ENCODE measurements at regions not wholly inside any gene's neighbourhood (a gene's known extent, or its start where the extent isn't known, plus 50 kb on each side); places are given as distances from the start of the nearest gene placed in this dataset.
A peak's percentile ranks its signal among the peaks of the same experiment; 100 is the strongest.

DNA sequence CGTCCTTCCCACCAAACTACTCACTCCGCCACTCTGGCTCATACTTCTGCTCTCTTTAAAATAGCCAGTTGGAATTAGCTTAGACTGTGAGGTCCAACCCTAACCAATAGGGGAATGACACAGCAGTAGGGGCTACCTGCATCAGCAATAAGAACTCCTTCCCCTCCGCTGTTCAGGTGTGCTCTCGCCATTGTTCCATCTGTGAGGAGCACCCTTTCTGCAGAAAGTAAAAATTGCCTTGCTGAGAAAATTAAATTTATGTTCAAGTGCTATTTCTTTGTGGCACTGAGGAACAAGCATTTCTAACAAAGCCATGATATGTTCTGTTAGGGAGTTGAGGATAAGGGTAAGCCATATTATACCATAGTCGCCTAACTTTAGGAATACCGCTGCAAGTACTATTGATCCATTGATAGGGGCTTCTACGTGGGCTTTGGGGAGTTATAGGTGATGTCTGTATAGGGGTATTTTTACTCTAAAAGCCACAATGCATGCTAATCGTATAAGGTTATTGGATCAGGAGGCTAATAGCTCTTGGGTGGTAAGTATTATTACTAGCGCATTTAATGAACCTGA lies 1269.5 kb downstream of the TYW1 start:
- Histone ChIP-seq H3K4me2 (ENCODE audit: unreplicated experiment) (no peak overlapping the region), H3F3A (ENCODE audit: insufficient read depth) (no peaks in the 10 kb centered on the region), H3K4me1 (ENCODE audit: insufficient read depth) (no peaks in the 10 kb centered on the region), H4K20me1 (ENCODE audit: insufficient read depth) (no peaks in the 10 kb centered on the region), H3K79me2 (ENCODE audit: insufficient read depth) (no peaks in the 10 kb centered on the region), H3K9me2 (ENCODE audit: insufficient read depth) (no peaks in the 10 kb centered on the region), H2AFZ (no peak overlapping the region), H3K36me3 (ENCODE audit: low read depth) (no peaks in the 10 kb centered on the region), H3K4me3 (no peak overlapping the region), H3K9ac (no peak overlapping the region), H3K27ac (no peak overlapping the region), H3K27me3 (replicated peaks; ENCODE audit: insufficient read depth) (no peaks in the 10 kb centered on the region), H3K9me3 (ENCODE audit: low read depth) (no peaks in the 10 kb centered on the region)
- no peak for TF ChIP-seq EZH2phosphoT487 (IDR thresholded peaks at IDR 0.05; ENCODE audit: insufficient read depth, low read depth)
- TF ChIP-seq EZH2 (IDR thresholded peaks at IDR 0.05; ENCODE audit: insufficient read depth, poor library complexity, severe bottlenecking): no peak
- in situ Hi-C loops (cut with MboI): no loop called here
- WGBS, 2 experiments (ENCODE audit: low coverage in 1 of 2, low lambda C conversion rate in 2 of 2, missing lambda C conversion rate in 2 of 2): 41% methylated on average over 9 of the region's 9 CpGs
- no peak for DNase-seq

DNA sequence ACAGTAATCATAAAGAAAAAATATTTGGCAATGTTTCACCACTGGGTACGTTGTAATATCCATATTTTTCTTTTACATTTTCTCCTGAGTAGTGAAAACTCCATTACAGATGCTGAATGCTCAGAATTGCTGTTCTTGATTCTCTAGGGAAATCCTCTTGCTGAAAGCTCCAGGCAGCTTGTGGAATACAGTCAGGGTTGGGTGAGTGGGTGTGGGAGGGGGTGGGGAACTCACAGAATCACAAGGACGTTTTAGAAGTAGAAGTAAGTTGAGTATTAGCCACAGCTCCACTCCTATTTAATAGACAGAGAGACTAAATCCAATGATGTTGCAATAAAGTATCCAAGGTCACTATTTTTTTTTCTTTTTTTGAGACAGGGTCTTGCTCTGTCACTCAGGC lies 1270.9 kb downstream of the TYW1 start:
- Histone ChIP-seq H3K9me2 (ENCODE audit: insufficient read depth) (no peaks in the 10 kb centered on the region), H3F3A (ENCODE audit: insufficient read depth) (no peaks in the 10 kb centered on the region), H3K4me1 (ENCODE audit: insufficient read depth) (no peaks in the 10 kb centered on the region), H4K20me1 (ENCODE audit: insufficient read depth) (no peaks in the 10 kb centered on the region), H3K27ac (no peak overlapping the region), H2AFZ (no peak overlapping the region), H3K4me2 (ENCODE audit: unreplicated experiment) (no peak overlapping the region), H3K4me3 (no peak overlapping the region), H3K9me3 (ENCODE audit: low read depth) (no peaks in the 10 kb centered on the region), H3K79me2 (ENCODE audit: insufficient read depth) (no peaks in the 10 kb centered on the region), H3K36me3 (ENCODE audit: low read depth) (no peaks in the 10 kb centered on the region), H3K9ac (no peak overlapping the region), H3K27me3 (replicated peaks; ENCODE audit: insufficient read depth) (no peaks in the 10 kb centered on the region)
- TF ChIP-seq EZH2phosphoT487 (IDR thresholded peaks at IDR 0.05; ENCODE audit: insufficient read depth, low read depth) (no peak), EZH2 (IDR thresholded peaks at IDR 0.05; ENCODE audit: insufficient read depth, poor library complexity, severe bottlenecking) (no peak)
- in situ Hi-C loops (cut with MboI): no loop called here
- 3 to 4% methylated on average over 2 of the region's 2 CpGs for WGBS, 2 experiments (ENCODE audit: low coverage in 1 of 2, low lambda C conversion rate in 2 of 2, missing lambda C conversion rate in 2 of 2)
- no peak for DNase-seq

DNA sequence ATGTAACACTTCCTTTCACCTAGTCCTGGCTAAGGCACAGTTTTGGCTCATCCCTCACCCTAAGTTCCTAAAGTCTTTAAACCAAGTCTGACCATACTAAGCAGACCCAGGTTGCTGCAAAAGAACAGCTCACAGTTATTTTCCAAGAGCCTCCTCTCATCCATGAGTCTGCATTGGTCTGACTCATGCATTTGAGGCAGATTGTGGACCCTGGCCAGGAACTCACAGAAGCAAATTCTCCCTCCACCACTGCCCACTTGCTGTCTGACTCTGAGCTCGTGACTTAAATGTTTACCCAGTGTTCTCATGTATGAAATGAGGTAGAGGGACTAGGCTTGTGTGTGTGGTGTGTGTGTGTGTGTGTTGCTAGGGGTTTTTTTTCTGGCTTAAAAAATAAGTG lies 1272.8 kb downstream of the TYW1 start:
- peak; percentile 27 for DNase-seq
- no peak overlapping the region for H3K4me2 ChIP-seq (ENCODE audit: unreplicated experiment)
- no peaks in the 10 kb centered on the region for H3K9me2 ChIP-seq (ENCODE audit: insufficient read depth)
- no peaks in the 10 kb centered on the region for H3K36me3 ChIP-seq (ENCODE audit: low read depth)
- WGBS, 2 experiments (ENCODE audit: low coverage in 1 of 2, low lambda C conversion rate in 2 of 2, missing lambda C conversion rate in 2 of 2): 0% methylated on average over 1 of the region's 1 CpG
- H3K9ac ChIP-seq: no peak overlapping the region
- H3K27ac ChIP-seq: no peak overlapping the region
- no peaks in the 10 kb centered on the region for H3K79me2 ChIP-seq (ENCODE audit: insufficient read depth)
- TF ChIP-seq EZH2phosphoT487 (IDR thresholded peaks at IDR 0.05; ENCODE audit: insufficient read depth, low read depth) (no peak), EZH2 (IDR thresholded peaks at IDR 0.05; ENCODE audit: insufficient read depth, poor library complexity, severe bottlenecking) (no peak)
- in situ Hi-C loops (cut with MboI): no loop called here
- no peaks in the 10 kb centered on the region for H3K9me3 ChIP-seq (ENCODE audit: low read depth)
- H3F3A ChIP-seq (ENCODE audit: insufficient read depth): no peaks in the 10 kb centered on the region
- no peaks in the 10 kb centered on the region for H3K4me1 ChIP-seq (ENCODE audit: insufficient read depth)
- no peak overlapping the region for H3K4me3 ChIP-seq
- H4K20me1 ChIP-seq (ENCODE audit: insufficient read depth): no peaks in the 10 kb centered on the region
- no peaks in the 10 kb centered on the region for H3K27me3 ChIP-seq (replicated peaks; ENCODE audit: insufficient read depth)
- H2AFZ ChIP-seq: no peak overlapping the region

DNA sequence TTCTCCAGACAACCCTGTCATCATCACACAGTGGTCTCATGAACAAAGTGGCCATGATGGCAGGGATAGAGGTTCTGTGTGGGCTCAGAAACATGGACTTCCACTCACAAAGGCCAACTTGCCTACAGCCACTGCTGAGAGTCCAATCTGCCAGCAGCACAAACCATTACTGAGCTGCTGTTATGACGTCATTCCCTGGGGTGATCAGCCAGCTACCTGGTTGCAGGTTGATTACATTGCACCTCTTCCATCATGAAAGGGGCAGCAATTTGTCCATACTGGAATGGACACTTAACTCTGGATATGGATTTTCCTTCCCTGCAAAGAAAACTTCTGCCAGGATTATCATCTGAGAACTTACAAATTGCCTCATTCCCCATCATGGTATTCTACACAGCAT lies 1275.9 kb downstream of the TYW1 start:
- no peaks in the 10 kb centered on the region for H3K9me2 ChIP-seq (ENCODE audit: insufficient read depth)
- no peak overlapping the region for H3K9ac ChIP-seq
- H3K27ac ChIP-seq: no peak overlapping the region
- no peak overlapping the region for H3K4me2 ChIP-seq (ENCODE audit: unreplicated experiment)
- H3K79me2 ChIP-seq (ENCODE audit: insufficient read depth): no peaks in the 10 kb centered on the region
- no peaks in the 10 kb centered on the region for H3K4me1 ChIP-seq (ENCODE audit: insufficient read depth)
- no peaks in the 10 kb centered on the region for H3F3A ChIP-seq (ENCODE audit: insufficient read depth)
- H2AFZ ChIP-seq: no peak overlapping the region
- H3K9me3 ChIP-seq (ENCODE audit: low read depth): no peaks in the 10 kb centered on the region
- H4K20me1 ChIP-seq (ENCODE audit: insufficient read depth): no peaks in the 10 kb centered on the region
- DNase-seq: no peak
- no peaks in the 10 kb centered on the region for H3K36me3 ChIP-seq (ENCODE audit: low read depth)
- in situ Hi-C loops (cut with MboI): no loop called here
- WGBS, 2 experiments (ENCODE audit: low coverage in 1 of 2, low lambda C conversion rate in 2 of 2, missing lambda C conversion rate in 2 of 2): 7 to 24% methylated on average over 1 of the region's 1 CpG
- no peak for TF ChIP-seq EZH2phosphoT487 (IDR thresholded peaks at IDR 0.05; ENCODE audit: insufficient read depth, low read depth)
- TF ChIP-seq EZH2 (IDR thresholded peaks at IDR 0.05; ENCODE audit: insufficient read depth, poor library complexity, severe bottlenecking): no peak
- no peak overlapping the region for H3K4me3 ChIP-seq
- no peaks in the 10 kb centered on the region for H3K27me3 ChIP-seq (replicated peaks; ENCODE audit: insufficient read depth)

DNA sequence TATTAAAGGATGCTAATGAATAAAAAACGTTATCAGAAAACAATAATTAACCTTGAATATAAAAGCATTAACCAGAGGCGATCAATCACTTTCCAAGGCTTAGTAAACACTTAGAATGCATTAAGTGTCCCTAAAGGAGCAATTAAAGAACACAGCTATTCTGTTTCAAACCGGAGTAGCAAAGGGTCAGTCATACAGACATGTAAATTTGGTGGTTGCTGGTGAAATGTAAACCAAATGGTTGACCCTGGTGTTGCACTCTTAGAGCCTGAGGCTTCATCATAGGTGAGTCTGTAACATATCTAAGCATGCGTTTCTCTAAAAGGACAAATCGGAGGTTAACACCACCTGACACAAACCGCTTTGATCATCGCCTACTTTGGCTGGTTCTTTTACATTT lies 1280.1 kb downstream of the TYW1 start:
- Histone ChIP-seq H3K36me3 (ENCODE audit: low read depth) (no peaks in the 10 kb centered on the region), H3K9me2 (ENCODE audit: insufficient read depth) (no peaks in the 10 kb centered on the region), H3K4me1 (ENCODE audit: insufficient read depth) (no peaks in the 10 kb centered on the region), H3K9ac (no peak overlapping the region), H3K4me3 (no peak overlapping the region), H3K27me3 (replicated peaks; ENCODE audit: insufficient read depth) (no peaks in the 10 kb centered on the region), H2AFZ (no peak overlapping the region), H3K79me2 (ENCODE audit: insufficient read depth) (no peaks in the 10 kb centered on the region), H3K27ac (no peak overlapping the region), H3K4me2 (ENCODE audit: unreplicated experiment) (no peak overlapping the region), H4K20me1 (ENCODE audit: insufficient read depth) (no peaks in the 10 kb centered on the region), H3F3A (ENCODE audit: insufficient read depth) (no peaks in the 10 kb centered on the region), H3K9me3 (ENCODE audit: low read depth) (no peaks in the 10 kb centered on the region)
- 49 to 51% methylated on average over 7 of the region's 7 CpGs for WGBS, 2 experiments (ENCODE audit: low coverage in 1 of 2, low lambda C conversion rate in 2 of 2, missing lambda C conversion rate in 2 of 2)
- in situ Hi-C loops (cut with MboI): no loop called here
- DNase-seq: no peak
- TF ChIP-seq EZH2 (IDR thresholded peaks at IDR 0.05; ENCODE audit: insufficient read depth, poor library complexity, severe bottlenecking): no peak
- no peak for TF ChIP-seq EZH2phosphoT487 (IDR thresholded peaks at IDR 0.05; ENCODE audit: insufficient read depth, low read depth)

All from GM23248 (cell line).